ENCODE measurements at regions not wholly inside any gene's neighbourhood (a gene's known extent, or its start where the extent isn't known, plus 50 kb on each side); places are given as distances from the start of the nearest gene placed in this dataset.

- TF ChIP-seq POLR2AphosphoS5 (IDR thresholded peaks at IDR 0.05) (no peak), POLR2A (IDR thresholded peaks at IDR 0.05) (no peak)
Measured at GRCh38 chr13:27014406-27015359, 156.9 kb downstream of the USP12 start.
